ENCODE measurements at regions not wholly inside any gene's neighbourhood (a gene's known extent, or its start where the extent isn't known, plus 50 kb on each side); places are given as distances from the start of the nearest gene placed in this dataset.

DNA sequence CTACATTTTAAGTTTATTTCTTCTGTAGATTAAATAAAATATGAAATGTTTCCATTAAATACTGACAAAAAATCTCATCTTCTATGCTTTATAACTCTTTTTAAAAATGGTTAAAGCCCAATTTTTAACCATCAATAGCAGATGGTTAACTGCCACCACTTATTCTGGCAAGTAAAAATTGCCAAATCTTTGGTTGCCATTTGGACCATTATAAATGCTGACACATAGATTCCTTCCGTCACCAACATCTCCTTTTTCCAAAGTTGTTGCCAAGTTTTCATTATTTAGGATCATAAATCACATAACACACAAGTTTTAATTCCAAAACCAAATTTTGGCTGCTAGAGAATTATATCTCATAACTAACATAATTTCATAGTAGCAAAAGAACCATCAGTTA, 1614.3 kb downstream of the REEP3 start:
- DNase-seq (ENCODE audit: low spot score), result no peak
- H3K27me3 Mint-ChIP-seq (ENCODE audit: insufficient read depth, low read depth), result no peaks in the 10 kb centered on the region
- no peaks in the 10 kb centered on the region for H3K36me3 ChIP-seq
- no peaks in the 10 kb centered on the region for H4K20me1 ChIP-seq (ENCODE audit: low read depth)
- no peak overlapping the region for H3K4me3 ChIP-seq
- no peaks in the 10 kb centered on the region for H3K4me1 ChIP-seq
- no peaks in the 10 kb centered on the region for H3K27me3 ChIP-seq
- no peak overlapping the region for H3K4me3 Mint-ChIP-seq
- H3F3A ChIP-seq (ENCODE audit: low read depth), result no peaks in the 10 kb centered on the region
- H2AFZ ChIP-seq (replicated peaks), result no peak overlapping the region
- H3K4me1 Mint-ChIP-seq, result no peaks in the 10 kb centered on the region
- H3K9me3 Mint-ChIP-seq, result no peaks in the 10 kb centered on the region
- no peaks in the 10 kb centered on the region for H3K79me2 ChIP-seq (ENCODE audit: low read depth)
- H3K4me2 ChIP-seq, result no peak overlapping the region
- H3K27ac ChIP-seq, result no peak overlapping the region
- TF ChIP-seq EZH2phosphoT487 (IDR thresholded peaks at IDR 0.05) (no peak), CTCF (IDR thresholded peaks at IDR 0.05) (no peak), EZH2 (IDR thresholded peaks at IDR 0.05) (no peak)
- no peaks in the 10 kb centered on the region for H3K36me3 Mint-ChIP-seq
- H3K9ac ChIP-seq, result no peak overlapping the region
- no peaks in the 10 kb centered on the region for H3K9me3 ChIP-seq (ENCODE audit: low read depth)
- no peak overlapping the region for H3K27ac Mint-ChIP-seq

- H4K20me1 ChIP-seq (ENCODE audit: low read depth), result no peaks in the 10 kb centered on the region
- H3K4me2 ChIP-seq, result no peak overlapping the region
- no peak for DNase-seq (ENCODE audit: low spot score)
- Mint-ChIP-seq H3K9me3 (no peaks in the 10 kb centered on the region), H3K36me3 (no peaks in the 10 kb centered on the region), H3K27ac (no peak overlapping the region), H3K27me3 (ENCODE audit: insufficient read depth, low read depth) (no peaks in the 10 kb centered on the region), H3K4me3 (no peak overlapping the region), H3K4me1 (no peaks in the 10 kb centered on the region)
- no peak overlapping the region for H3K4me3 ChIP-seq
- H3K4me1 ChIP-seq, result no peaks in the 10 kb centered on the region
- no peak overlapping the region for H3K9ac ChIP-seq
- no peaks in the 10 kb centered on the region for H3K27me3 ChIP-seq
- no peaks in the 10 kb centered on the region for H3K9me3 ChIP-seq (ENCODE audit: low read depth)
- H2AFZ ChIP-seq (replicated peaks), result no peak overlapping the region
- H3K36me3 ChIP-seq, result no peaks in the 10 kb centered on the region
- H3F3A ChIP-seq (ENCODE audit: low read depth), result no peaks in the 10 kb centered on the region
- no peaks in the 10 kb centered on the region for H3K79me2 ChIP-seq (ENCODE audit: low read depth)
- TF ChIP-seq CTCF (IDR thresholded peaks at IDR 0.05) (no peak), EZH2phosphoT487 (IDR thresholded peaks at IDR 0.05) (no peak), EZH2 (IDR thresholded peaks at IDR 0.05) (no peak)
- H3K27ac ChIP-seq, result no peak overlapping the region
Measured at GRCh38 chr10:65142641-65143435, 1621.6 kb downstream of the REEP3 start.

DNA sequence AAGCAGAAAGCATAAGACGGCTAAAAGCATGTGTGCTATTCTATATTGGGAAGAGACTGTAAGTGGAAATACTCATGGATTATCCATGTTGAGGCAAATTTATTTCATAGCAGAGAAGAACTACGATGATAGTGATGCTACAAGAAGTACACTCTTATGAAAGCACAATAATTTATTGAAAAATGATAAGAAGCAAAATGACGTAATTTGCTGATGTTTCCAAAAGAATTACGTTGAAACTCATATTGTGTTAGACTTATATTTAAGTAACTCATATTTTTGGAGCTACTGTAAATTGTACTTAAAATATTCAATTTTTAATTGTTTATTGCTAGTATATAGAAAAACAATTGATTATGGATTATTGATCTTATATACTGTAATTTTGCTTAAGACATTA, 1622.5 kb downstream of the REEP3 start:
- Mint-ChIP-seq H3K9me3 (no peaks in the 10 kb centered on the region), H3K36me3 (no peaks in the 10 kb centered on the region), H3K4me3 (no peak overlapping the region), H3K4me1 (no peaks in the 10 kb centered on the region), H3K27me3 (ENCODE audit: insufficient read depth, low read depth) (no peaks in the 10 kb centered on the region), H3K27ac (no peak overlapping the region)
- no peaks in the 10 kb centered on the region for H3K9me3 ChIP-seq (ENCODE audit: low read depth)
- no peak overlapping the region for H3K27ac ChIP-seq
- no peaks in the 10 kb centered on the region for H3K79me2 ChIP-seq (ENCODE audit: low read depth)
- H4K20me1 ChIP-seq (ENCODE audit: low read depth), result no peaks in the 10 kb centered on the region
- H2AFZ ChIP-seq (replicated peaks), result no peak overlapping the region
- no peak overlapping the region for H3K9ac ChIP-seq
- H3F3A ChIP-seq (ENCODE audit: low read depth), result no peaks in the 10 kb centered on the region
- H3K27me3 ChIP-seq, result no peaks in the 10 kb centered on the region
- DNase-seq (ENCODE audit: low spot score), result no peak
- TF ChIP-seq CTCF (IDR thresholded peaks at IDR 0.05) (no peak), EZH2phosphoT487 (IDR thresholded peaks at IDR 0.05) (no peak), EZH2 (IDR thresholded peaks at IDR 0.05) (no peak)
- no peak overlapping the region for H3K4me2 ChIP-seq
- H3K36me3 ChIP-seq, result no peaks in the 10 kb centered on the region
- no peak overlapping the region for H3K4me3 ChIP-seq
- H3K4me1 ChIP-seq, result no peaks in the 10 kb centered on the region

Data from neural progenitor cell (in vitro differentiated cells).